GM12878 (cell line): ENCODE measurements at regions not wholly inside any gene's neighbourhood (a gene's known extent, or its start where the extent isn't known, plus 50 kb on each side); places are given as distances from the start of the nearest gene placed in this dataset.

ENCODE experiments used
- ATAC-seq: fragments of 200-7000 bp; cut with Tn5 transposase; 3 replicates; pipeline ENCODE4 v1.9.1; 2020; ENCODE audit warnings: mild to moderate bottlenecking, moderate library complexity
- BruUV-seq: library from RNA; stranded (reverse); fragments of 400-500 nt; replicated peaks from 2 replicates; lab custom pipeline; 2021; lab: Mats Ljungman, UMichigan
- CTCF ChIA-PET: fragments of 300-600 bp; sonication (Branson Sonifier 250); formaldehyde crosslinking; extraction: SDS; loops from one replicate; lab custom pipeline; 2021; ENCODE audit warnings: inconsistent platforms; lab: Yijun Ruan, JAX
- POLR2A ChIA-PET: fragments of 350-600 bp; formaldehyde crosslinking; extraction: SDS; loops from one replicate; lab custom pipeline; 2021; ENCODE audit warnings: inconsistent platforms; lab: Charles Lee
- RAD21 ChIA-PET: fragments of 300-600 bp; sonication (Branson Sonifier 250); formaldehyde crosslinking; loops from one replicate; lab custom pipeline; 2023; ENCODE audit warnings: antibody characterized with exemption; ENCODE audit not compliant: unreplicated experiment; lab: Charles Lee
- SMC1A ChIA-PET: fragments of 300-600 bp; sonication (Branson Sonifier 250); formaldehyde crosslinking; loops from one replicate; lab custom pipeline; 2023; ENCODE audit not compliant: unreplicated experiment, uncharacterized antibody; lab: Charles Lee
- DNase-seq: peaks from one replicate; pipeline ENCODE4 v3.0.0-alpha.2; 2011; ENCODE audit warnings: low read depth, low spot score
- FAIRE-seq: peaks from 3 replicates; lab custom pipeline; 2011; peaks lifted over from hg19 to GRCh38; lab: Jason Lieb, UNC
- H2AFZ ChIP-seq: 2 replicates; pipeline ENCODE4 v1.6.0; 2011; ENCODE audit warnings: low read depth, low read length, control low read depth; ENCODE audit not compliant: control insufficient read depth
- H3K27ac ChIP-seq: 2 replicates; pipeline ENCODE4 v1.5.1; 2011; ENCODE audit warnings: control low read depth; ENCODE audit not compliant: control insufficient read depth, insufficient read depth
- H3K27me3 ChIP-seq, 2 experiments: replicated peaks in 1 of 2; 2 replicates each; pipeline versions ENCODE4 v1.6.0 to v1.6.1; 2011; ENCODE audit warnings: low read length in 1 of 2; ENCODE audit not compliant: control insufficient read depth in 2 of 2, insufficient read depth in 2 of 2
- H3K36me3 ChIP-seq, 2 experiments: 2 replicates each; pipeline ENCODE4 v1.5.1; 2011; ENCODE audit warnings: low read length in 1 of 2; ENCODE audit not compliant: control insufficient read depth in 2 of 2, insufficient read depth in 2 of 2
- H3K4me1 ChIP-seq: 2 replicates; pipeline ENCODE4 v1.6.1; 2011; ENCODE audit warnings: mild to moderate bottlenecking, low read length, moderate library complexity, mixed read lengths; ENCODE audit not compliant: control insufficient read depth, insufficient read depth
- H3K4me2 ChIP-seq: 2 replicates; pipeline ENCODE4 v1.6.0; 2011; ENCODE audit warnings: control low read depth; ENCODE audit not compliant: control insufficient read depth, insufficient read depth
- H3K4me3 ChIP-seq: fragments of 200-600 bp; sonication (generic); 2 replicates; pipeline ENCODE4 v1.5.1; 2016
- H3K79me2 ChIP-seq: 2 replicates; pipeline ENCODE4 v1.6.0; 2011; ENCODE audit warnings: low read length; ENCODE audit not compliant: control insufficient read depth, insufficient read depth
- H3K9ac ChIP-seq: 2 replicates; pipeline ENCODE4 v1.8.0; 2011; ENCODE audit warnings: low read length, control low read depth, mixed read lengths; ENCODE audit not compliant: control insufficient read depth, insufficient read depth
- H3K9me3 ChIP-seq: replicated peaks from 3 replicates; pipeline ENCODE4 v1.5.1; 2011; ENCODE audit warnings: mild to moderate bottlenecking, low read length; ENCODE audit not compliant: control insufficient read depth, insufficient read depth
- H4K20me1 ChIP-seq: 2 replicates; pipeline ENCODE4 v1.6.0; 2011; ENCODE audit not compliant: control insufficient read depth, insufficient read depth
- CTCF ChIP-seq, 3 experiments: IDR thresholded peaks in 2 of 3; conservative IDR thresholded peaks in 1 of 3; 2 replicates each; pipeline ENCODE4 v1.5.1; 2011; ENCODE audit warnings: low read depth in 3 of 3, low read length in 3 of 3, mild to moderate bottlenecking in 3 of 3, control low read depth in 2 of 3, moderate library complexity in 2 of 3, inconsistent platforms in 1 of 3, mixed read lengths in 1 of 3; ENCODE audit not compliant: control insufficient read depth in 2 of 3, insufficient read depth in 1 of 3; ENCODE audit errors: extremely low read depth in 1 of 3
- IKZF1 ChIP-seq: fragments of 450-650 bp; conservative IDR thresholded peaks from 2 replicates; pipeline ENCODE4 v1.6.1; 2017; ENCODE audit warnings: antibody characterized with exemption, mild to moderate bottlenecking
- SIN3A ChIP-seq: IDR thresholded peaks from 2 replicates; pipeline ENCODE4 v1.6.1; 2012; ENCODE audit warnings: low read depth, low read length, improper control_type of control experiment
- ZBED1 ChIP-seq: IDR thresholded peaks from 2 replicates; pipeline ENCODE4 v1.6.1; 2016; ENCODE audit warnings: borderline replicate concordance
- ZNF622 ChIP-seq: fragments of 450-650 bp; IDR thresholded peaks from 2 replicates; pipeline ENCODE4 v1.6.1; 2017; ENCODE audit warnings: mild to moderate bottlenecking, inconsistent platforms
- WGBS: methylation state at CpG from one replicate; pipeline ENCODE4 v1.1.6; 2016; ENCODE audit warnings: low lambda C conversion rate; ENCODE audit not compliant: insufficient replicate concordance, insufficient coverage; ENCODE audit errors: missing lambda C conversion rate; 5-methylcytosine and 5-hydroxymethylcytosine counted together
- in situ Hi-C: fragments of 300-500 bp; cut with MboI; formaldehyde crosslinking; loops from 9 replicates; pipeline ENCODE4 v1.14.3; 2018; ENCODE audit warnings: mixed read lengths
- intact Hi-C: fragments of 100-400 bp; cut with micrococcal nuclease; formaldehyde crosslinking; loops from one replicate; pipeline ENCODE4 v1.14.2; 2022; ENCODE audit not compliant: unreplicated experiment
- TF ChIP-seq, protein P1 (sequence below): fragments of 150-350 bp; IDR thresholded peaks from 2 replicates; pipeline ENCODE4 v1.6.1; 2014; ENCODE audit warnings: mild to moderate bottlenecking, low read depth, low read length

GRCh38 chr6:163985710-163986109 lies 571.2 kb downstream of the QKI start (continued):
- TF ChIP-seq, protein P1, sequence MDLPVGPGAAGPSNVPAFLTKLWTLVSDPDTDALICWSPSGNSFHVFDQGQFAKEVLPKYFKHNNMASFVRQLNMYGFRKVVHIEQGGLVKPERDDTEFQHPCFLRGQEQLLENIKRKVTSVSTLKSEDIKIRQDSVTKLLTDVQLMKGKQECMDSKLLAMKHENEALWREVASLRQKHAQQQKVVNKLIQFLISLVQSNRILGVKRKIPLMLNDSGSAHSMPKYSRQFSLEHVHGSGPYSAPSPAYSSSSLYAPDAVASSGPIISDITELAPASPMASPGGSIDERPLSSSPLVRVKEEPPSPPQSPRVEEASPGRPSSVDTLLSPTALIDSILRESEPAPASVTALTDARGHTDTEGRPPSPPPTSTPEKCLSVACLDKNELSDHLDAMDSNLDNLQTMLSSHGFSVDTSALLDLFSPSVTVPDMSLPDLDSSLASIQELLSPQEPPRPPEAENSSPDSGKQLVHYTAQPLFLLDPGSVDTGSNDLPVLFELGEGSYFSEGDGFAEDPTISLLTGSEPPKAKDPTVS = no peak
- no peak for TF ChIP-seq SIN3A
- no peak for TF ChIP-seq ZBED1
- no peak for TF ChIP-seq CTCF (IDR thresholded peaks at IDR 0.05 in 2 of 3, conservative IDR thresholded peaks at IDR 0.05 in 1 of 3; ENCODE audit: control insufficient read depth in 2 of 3, extremely low read depth in 1 of 3, insufficient read depth in 1 of 3, low read depth in 3 of 3, low read length in 3 of 3)
- TF ChIP-seq ZNF622 = no peak

DNA sequence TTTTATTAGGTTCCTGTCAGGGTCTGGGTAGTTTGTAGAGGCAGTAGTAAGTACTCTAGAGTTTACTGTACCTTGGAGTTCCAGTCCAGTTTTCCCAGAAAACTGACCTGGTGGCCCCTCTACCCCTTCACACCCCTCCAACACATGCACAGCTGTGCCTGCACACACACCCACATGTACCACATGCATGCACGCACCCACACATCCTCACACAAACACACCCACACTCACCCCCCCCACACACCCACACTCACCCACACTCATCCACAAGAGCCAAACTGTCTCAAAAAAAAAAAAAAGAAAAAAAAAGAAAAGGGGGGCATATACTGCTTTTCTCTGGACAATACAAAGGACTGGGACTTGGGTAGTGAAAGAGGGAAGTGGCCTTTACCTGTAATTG lies 570.5 kb downstream of the QKI start:
- Histone ChIP-seq H3K9ac (no peak overlapping the region), H3K27ac (no peak overlapping the region), H2AFZ (no peak overlapping the region), H4K20me1 (no peaks in the 10 kb centered on the region), H3K4me2 (no peak overlapping the region), H3K36me3 (no peaks in the 10 kb centered on the region), H3K27me3 (no peaks in the 10 kb centered on the region), H3K4me3 (no peak overlapping the region), H3K9me3 (no peaks in the 10 kb centered on the region), H3K4me1 (peaks cover 3% of the 10 kb centered on the region; the same call in 1 of the 2 replicates), H3K79me2 (no peaks in the 10 kb centered on the region)
- no TSS peak for BruUV-seq
- 0% methylated on average over 1 of the region's 1 CpG for whole genome bisulfite sequencing
- POLR2A ChIA-PET = no interaction called here
- FAIRE-seq (no peak), DNase-seq (no peak), ATAC-seq (no peak)
- RAD21 ChIA-PET = no interaction called here
- CTCF ChIA-PET = no interaction called here
- intact Hi-C loops (no loop called here), in situ Hi-C loops (no loop called here)
- SMC1A ChIA-PET = no interaction called here
- no peak for TF ChIP-seq IKZF1
